ENCODE measurements at regions not wholly inside any gene's neighbourhood (a gene's known extent, or its start where the extent isn't known, plus 50 kb on each side); places are given as distances from the start of the nearest gene placed in this dataset.

GRCh38 chr20:39214828-39215227, 252.7 kb downstream of the DHX35 start:
- TF ChIP-seq EZH2 (IDR thresholded peaks at IDR 0.05; ENCODE audit: low read depth) (no peak), CTCF (conservative IDR thresholded peaks at IDR 0.05) (no peak)
